ENCODE measurements at regions not wholly inside any gene's neighbourhood (a gene's known extent, or its start where the extent isn't known, plus 50 kb on each side); places are given as distances from the start of the nearest gene placed in this dataset.

DNA sequence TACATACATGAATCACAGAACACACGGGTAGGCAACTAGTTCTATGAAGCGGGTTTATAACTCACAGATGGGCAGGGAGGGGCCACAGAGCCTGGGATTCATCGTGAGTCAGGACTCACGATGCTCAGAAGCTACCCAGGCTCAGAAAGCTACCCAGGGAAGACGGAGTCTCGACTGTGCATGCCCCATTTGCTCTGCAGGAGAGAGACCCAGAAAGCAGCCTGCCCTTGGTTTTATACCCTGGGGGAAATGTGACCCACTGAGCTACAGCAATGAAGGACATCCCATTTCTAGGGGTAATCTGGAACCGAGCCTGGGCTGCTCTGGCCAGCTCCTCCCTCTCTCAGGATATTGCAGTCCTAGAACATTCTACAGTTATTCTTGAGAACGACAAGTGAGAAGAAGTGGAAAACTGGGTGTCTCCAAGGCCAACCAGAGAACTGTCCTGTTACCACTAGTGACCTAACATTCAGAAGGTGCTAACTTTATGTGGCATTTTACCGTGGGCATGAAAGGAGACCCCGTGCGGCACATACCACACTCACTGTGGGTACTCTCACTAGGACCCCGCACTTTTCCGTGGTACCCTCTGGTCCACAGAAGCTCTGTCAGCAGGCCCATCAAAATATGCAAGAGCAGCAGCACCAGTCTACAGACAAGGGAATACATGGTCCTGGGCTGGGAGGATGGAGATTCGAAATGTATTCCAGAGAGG is 201.9 kb upstream of the PMEPA1 start:
- no peak for DNase-seq

GRCh38 chr20:57910716-57911115 is 200.9 kb upstream of the PMEPA1 start:
- DNase-seq = no peak

GRCh38 chr20:57909763-57910331 is 200.0 kb upstream of the PMEPA1 start:
- no peak for DNase-seq

DNA sequence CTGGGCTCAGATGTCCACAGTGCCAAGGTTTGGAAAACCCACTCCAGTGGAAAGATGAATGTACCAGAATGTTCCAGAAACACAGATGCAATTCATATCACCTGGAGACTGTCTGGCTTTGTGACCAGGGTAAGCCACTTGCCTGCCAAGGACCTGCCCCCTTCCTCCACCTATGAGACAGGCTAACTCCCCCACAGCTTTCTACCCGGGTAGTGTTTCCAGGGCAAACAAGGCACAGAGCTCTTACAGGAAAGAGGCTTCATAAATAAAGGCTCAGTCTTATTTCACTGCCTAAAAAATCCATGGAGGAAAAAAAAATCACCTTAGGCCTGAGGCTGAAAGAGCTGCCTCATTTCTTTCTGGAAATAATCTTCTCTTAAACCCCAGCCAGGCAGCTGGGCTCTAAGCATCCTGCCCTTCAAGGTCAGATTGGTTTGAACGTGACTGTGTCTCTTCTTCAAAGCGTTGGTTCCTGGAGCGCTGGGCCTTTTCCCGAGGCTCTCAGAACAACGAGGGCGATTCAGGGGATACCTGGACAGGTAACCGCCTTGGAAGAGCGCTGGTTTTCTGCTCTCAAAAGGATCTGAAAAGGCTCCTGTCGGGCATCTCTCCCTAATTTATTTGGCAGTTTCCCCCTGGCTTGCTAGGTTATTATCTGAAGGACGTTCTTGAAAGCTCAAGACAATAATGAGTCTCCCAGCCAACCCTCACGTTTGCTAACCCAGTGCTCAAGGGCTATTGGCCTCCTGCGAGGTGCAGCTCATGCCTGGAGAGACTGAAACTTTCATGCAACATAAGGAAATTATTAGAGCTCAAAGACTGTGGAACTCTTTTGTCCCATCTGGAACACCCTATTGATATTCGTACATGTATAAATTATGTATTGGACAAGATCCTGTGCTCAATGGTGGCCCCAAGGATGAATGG is 199.2 kb upstream of the PMEPA1 start:
- no peak for DNase-seq

GRCh38 chr20:57908226-57908625 is 198.4 kb upstream of the PMEPA1 start:
- no peak for DNase-seq

DNA sequence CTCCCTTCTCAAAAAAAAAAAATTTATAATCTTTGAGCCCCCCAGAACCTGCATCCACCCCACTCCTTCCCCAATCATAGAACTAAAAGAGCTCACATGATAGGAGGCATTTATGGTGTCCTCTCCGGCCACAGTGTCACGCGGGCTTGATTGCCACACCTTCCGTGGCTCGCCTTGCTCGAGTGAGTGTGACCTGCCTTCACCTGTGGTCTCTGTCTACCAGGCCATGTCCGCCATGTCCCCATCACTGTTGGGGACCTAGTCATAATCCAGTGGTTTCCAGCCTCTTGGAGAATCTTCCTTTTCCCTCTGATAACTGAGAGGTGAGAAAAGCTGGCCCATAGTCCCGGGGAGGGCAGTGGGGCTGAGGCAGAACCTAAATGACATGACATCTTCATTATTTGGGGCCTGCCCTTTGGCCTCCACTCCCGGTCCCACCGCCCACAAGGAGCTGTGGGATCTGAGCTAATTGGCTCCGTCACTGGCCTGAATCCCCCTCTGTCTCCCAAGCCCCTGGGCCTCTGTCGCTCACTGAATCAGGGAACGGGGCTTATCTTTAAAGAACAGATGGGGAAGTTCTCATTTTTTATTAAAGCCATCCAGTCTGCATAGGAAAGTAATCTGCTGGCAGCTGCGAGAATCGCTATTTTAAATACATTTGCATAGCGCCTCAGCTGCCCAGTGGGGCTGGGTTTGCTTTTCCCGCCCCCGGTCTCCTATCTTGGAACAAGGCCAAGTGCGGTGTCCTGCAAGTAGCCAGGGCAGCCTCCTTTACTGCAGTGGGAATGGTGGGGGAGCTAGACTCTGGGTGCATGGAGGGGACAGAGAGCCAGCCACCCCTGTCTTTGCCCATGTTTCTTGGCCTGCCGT is 197.6 kb upstream of the PMEPA1 start:
- no peak for DNase-seq

DNA sequence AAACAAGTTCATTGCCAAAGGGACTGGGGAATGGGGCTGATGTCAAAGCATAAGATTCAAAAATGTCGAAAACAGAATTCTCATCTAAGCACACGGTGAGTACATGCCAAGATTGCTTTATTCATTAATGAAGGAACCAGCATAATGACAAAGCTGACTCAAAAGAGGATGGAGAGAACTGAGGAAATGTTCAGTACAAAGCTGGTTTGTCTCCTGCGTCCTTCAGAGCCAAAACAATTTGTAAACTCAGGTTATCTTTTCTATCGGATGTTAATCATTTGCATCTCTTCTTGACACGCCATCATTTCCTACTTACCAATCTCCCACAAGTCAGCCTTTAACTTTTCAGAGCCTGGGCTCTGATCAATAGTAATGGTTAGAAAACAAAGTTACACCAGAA is 195.6 kb upstream of the PMEPA1 start:
- DNase-seq = no peak

DNA sequence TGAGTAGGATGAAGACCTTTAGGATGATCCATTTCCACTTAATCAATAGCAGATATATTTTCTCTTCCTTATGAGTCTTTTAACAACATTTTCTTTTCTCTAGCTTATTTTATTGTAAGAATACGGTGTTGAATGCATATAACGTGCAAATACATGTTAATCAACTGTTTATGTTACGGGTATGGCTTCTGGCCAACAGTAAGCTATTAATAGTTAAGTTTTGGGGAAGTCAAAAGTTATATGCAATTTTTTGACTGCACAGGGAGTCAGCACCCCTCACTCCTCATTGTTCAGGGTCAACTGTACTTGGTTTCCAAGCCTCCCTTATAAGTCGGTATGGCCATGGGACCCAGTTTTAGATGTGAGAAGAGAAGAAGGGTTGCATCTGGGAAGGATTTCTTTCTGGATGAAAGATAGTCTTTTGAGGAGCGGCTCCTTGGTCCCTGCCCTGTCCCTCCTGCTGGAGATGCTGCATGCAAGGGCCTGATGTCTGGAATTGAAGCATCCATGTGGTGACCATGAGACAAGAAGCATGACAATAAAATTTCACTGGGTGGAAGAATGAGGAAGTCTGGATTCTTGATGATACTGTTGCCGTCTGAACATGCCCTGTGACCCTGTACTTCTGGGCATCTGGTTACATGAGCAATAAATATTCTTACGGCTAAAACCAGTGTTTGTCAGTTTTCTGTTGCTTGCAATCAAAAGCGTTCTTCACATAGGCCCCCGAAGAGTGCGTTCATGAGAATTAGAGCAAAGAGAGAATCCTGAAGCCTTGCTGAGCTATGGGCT is 194.7 kb upstream of the PMEPA1 start:
- DNase-seq = no peak

DNA sequence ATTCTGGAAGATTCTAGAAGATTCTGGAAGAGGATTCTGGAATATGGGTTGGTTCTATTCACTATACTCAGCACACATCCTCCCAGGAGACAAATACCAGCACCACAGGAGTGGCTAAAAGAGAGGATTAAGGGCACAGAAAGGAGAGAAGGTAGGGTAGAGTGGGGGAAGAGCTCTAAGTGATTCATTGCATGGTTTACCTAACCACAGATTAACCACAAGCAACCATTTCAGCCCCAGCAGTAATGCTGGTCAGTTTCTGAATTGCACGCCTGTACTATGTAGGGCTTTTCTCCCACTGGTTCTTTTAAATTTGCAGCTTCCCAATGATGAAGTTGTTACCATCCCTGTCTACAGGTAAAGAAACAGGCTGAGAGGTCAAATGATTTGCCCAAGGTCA is 192.7 kb upstream of the PMEPA1 start:
- DNase-seq = no peak

DNA sequence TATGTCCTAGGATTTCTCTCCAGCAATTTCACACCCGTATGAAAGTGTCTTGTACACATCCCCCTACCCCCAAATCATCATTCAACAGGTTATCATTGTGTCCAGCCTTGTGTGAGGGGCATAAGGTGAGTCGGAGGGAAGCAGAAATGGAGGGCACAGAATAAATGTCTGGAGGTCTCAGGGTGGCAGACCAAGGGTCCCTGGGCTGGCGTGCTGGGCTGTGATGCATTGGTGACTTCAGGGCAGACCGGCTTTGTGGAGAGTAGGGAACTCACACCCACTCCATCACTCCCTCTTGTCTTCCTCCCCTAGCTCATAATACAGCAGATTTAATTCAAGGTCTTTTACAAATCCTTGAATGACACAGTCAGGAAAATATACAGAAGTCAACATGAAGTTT is 191.7 kb upstream of the PMEPA1 start:
- no peak for DNase-seq

GRCh38 chr20:57900226-57900905 is 190.6 kb upstream of the PMEPA1 start:
- no peak for DNase-seq

- DNase-seq = no peak
Observed at GRCh38 chr20:57899554-57899953, 189.7 kb upstream of the PMEPA1 start.

DNA sequence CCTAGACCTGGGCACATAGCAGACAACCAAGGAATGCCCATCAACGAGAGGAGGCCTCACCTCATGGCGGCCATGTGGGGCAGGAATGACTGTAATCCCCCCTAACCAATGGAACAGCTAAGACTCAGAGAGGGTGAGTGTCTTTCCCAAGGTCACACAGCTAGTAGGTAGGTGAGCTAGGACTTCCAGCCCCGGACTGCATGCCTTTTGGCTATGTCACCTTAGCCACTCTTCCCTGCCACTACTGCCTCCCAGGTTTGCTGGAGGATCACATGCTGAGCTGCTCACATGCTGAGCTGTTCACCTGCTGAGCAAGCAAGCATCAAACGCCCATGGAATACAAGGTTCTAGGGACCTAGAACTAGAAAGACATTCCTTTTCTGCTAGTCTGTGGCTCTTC is 188.5 kb upstream of the PMEPA1 start:
- no peak for DNase-seq

DNA sequence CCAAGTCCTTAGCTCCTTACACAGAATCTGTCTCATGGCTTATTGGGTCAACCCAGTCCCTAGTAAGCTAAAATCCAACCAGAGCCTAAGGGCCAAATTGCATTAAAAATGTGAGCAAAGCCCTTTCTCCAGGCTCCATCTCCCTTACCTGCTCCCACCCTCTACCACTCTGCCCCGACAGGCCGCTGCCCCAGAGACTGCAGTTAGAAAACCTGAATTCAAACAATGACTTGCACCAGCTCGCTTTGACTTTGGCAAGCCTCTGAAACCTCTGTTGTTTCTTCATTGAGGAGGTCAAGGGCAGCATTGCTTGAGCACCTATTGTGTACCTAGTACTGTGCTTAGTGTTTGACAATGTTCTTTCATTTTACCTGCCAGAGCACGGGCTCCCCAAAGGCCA is 188.1 kb upstream of the PMEPA1 start:
- no peak for DNase-seq

- no peak for DNase-seq
Observed at GRCh38 chr20:57897156-57897874, 187.5 kb upstream of the PMEPA1 start.

DNA sequence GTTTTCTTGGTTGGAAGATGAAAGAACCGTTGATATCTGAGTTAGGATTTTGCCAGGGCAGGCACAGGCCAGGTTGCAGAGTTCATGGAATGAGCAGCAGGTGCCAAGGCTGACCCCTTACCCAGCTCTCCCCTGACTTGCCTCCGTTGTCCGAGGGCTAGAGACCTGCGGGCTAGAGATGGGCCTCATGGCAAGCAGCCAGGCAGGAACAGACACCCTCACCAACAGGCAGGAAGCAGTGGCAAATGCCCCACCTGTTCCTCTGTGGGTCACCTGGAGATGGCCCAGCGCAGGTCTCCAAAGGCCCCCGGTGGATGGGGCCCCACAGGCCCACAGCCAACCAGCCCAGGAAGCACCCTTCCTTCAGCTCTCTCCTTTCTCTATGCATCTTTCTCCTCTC is 186.7 kb upstream of the PMEPA1 start:
- DNase-seq = no peak

GRCh38 chr20:57896017-57896416 is 186.2 kb upstream of the PMEPA1 start:
- DNase-seq = no peak

DNA sequence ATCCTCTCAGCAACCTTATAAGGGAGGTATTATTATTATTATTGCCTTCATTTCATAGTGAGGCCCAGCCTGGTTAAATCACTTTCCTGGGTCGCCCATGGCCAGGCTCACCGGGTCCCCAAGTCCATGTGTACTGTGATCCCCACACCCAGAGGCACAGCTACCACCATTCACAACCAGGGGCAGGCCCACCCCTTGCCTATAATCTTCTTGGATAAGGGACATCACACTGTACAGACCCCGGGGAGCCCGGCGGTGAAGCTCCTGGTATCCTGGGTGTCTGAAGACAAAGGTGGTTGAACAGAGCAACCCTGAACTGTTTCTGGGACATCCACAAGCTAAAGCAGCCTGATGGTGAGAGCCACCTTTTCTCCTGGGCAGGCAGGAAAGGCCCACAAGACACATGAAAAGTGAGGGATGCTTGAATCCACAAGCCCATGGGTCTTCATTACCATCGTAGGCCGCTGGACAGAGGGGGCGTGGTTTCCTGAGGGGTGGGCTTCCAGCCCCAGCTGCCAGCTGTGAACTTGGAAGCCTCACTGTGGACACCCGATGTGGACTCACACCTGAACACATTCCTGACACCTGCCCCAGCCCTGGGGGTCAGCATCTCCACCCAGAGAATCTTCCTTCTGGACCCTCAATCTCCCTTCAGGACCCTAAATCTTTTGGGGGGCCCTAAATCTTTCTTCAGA is 185.5 kb upstream of the PMEPA1 start:
- no peak for DNase-seq

GRCh38 chr20:57894522-57894921 is 184.7 kb upstream of the PMEPA1 start:
- DNase-seq = no peak

- DNase-seq = no peak
Observed at GRCh38 chr20:57894096-57894495, 184.3 kb upstream of the PMEPA1 start.
